ENCODE measurements at regions not wholly inside any gene's neighbourhood (a gene's known extent, or its start where the extent isn't known, plus 50 kb on each side); places are given as distances from the start of the nearest gene placed in this dataset.

GRCh38 chr15:97085731-97086130 lies 755.2 kb downstream of the NR2F2 start:
- CTCF ChIA-PET = no interaction called here
- in situ Hi-C loops (cut with MboI; ENCODE audit: low sequenced_read_pairs) = no loop called here

More at GRCh38 chr15:97085731-97086130, 755.2 kb downstream of the NR2F2 start:
- H2AFZ ChIP-seq (replicated peaks; ENCODE audit: low read length, poor library complexity) = no peak overlapping the region
- H3K18ac ChIP-seq (ENCODE audit: low read depth, low read length) = no peak overlapping the region
- POLR2A ChIA-PET (ENCODE audit: unreplicated experiment) = no interaction called here
- ATAC-seq (ENCODE audit: low read depth) (no peak), DNase-seq (no peak)
- no peaks in the 10 kb centered on the region for H3K79me1 ChIP-seq (ENCODE audit: low read depth in 1 of 2, low read length in 2 of 2)
- H3K14ac ChIP-seq (replicated peaks; ENCODE audit: low read depth, low read length) = no peak overlapping the region
- no peak overlapping the region for H2BK5ac ChIP-seq (ENCODE audit: low read depth, low read length, poor library complexity, severe bottlenecking)
- H3K9ac ChIP-seq (ENCODE audit: low read depth, low read length) = no peak overlapping the region
- dilution Hi-C loops (cut with HindIII; ENCODE audit: low sequenced_read_pairs, unreplicated experiment) (no loop called here), intact Hi-C loops (cut with micrococcal nuclease) (no loop called here)
- no peaks in the 10 kb centered on the region for H3K4me1 ChIP-seq (ENCODE audit: control insufficient read depth, insufficient read depth, low read length)
- no peak overlapping the region for H4K8ac ChIP-seq (ENCODE audit: low read depth in 2 of 2, low read length in 2 of 2)
- H2AK9ac ChIP-seq (replicated peaks; ENCODE audit: low read depth, low read length, poor library complexity) = no peak overlapping the region
- 72% methylated on average over 4 of the region's 13 CpGs; no CpG with 5 or more reads in 1 of the 2 experiments for WGBS, 2 experiments (ENCODE audit: extremely low coverage in 2 of 2, insufficient read length in 1 of 2)
- H2BK15ac ChIP-seq (ENCODE audit: low read depth, low read length) = no peak overlapping the region
- H3K9me1 ChIP-seq (ENCODE audit: insufficient read depth, low read length) = no peaks in the 10 kb centered on the region
- H2BK120ac ChIP-seq (ENCODE audit: low read depth, low read length) = no peak overlapping the region
- H2BK20ac ChIP-seq (ENCODE audit: low read depth, low read length) = no peak overlapping the region
- no peak overlapping the region for H3K27ac ChIP-seq (ENCODE audit: insufficient read depth, low read length)
- no peak overlapping the region for H4K91ac ChIP-seq (ENCODE audit: insufficient read depth, low read depth, low read length)
- peaks cover 20% of the 10 kb centered on the region for H3K9me3 ChIP-seq (ENCODE audit: control insufficient read depth, insufficient read depth, low read length)
- no peaks in the 10 kb centered on the region for H4K20me1 ChIP-seq (ENCODE audit: insufficient read depth, low read length)
- H3K4me2 ChIP-seq (ENCODE audit: low read depth, low read length) = no peak overlapping the region
- H3K56ac ChIP-seq (ENCODE audit: extremely low read depth, insufficient read depth, low read length) = no peak overlapping the region
- H3K27me3 ChIP-seq (ENCODE audit: control insufficient read depth, insufficient read depth, low read length) = no peaks in the 10 kb centered on the region
- no peaks in the 10 kb centered on the region for H3K36me3 ChIP-seq (ENCODE audit: control insufficient read depth, insufficient read depth, low read length)
- H3K23ac ChIP-seq (ENCODE audit: low read depth, low read length) = no peak overlapping the region
- no peak overlapping the region for H2AK5ac ChIP-seq (ENCODE audit: low read depth, low read length)
- H3K4me3 ChIP-seq (ENCODE audit: insufficient read depth, low read depth, low read length) = no peak overlapping the region
- no peak overlapping the region for H4K5ac ChIP-seq (ENCODE audit: low read depth, low read length)
- H3K4ac ChIP-seq (ENCODE audit: low read depth, low read length) = no peak overlapping the region
- no TSS peak for BruUV-seq (replicated peaks)
- TF ChIP-seq POLR2A (IDR thresholded peaks at IDR 0.05; ENCODE audit: low read depth, low read length) = no peak
- TF ChIP-seq CEBPB (IDR thresholded peaks at IDR 0.05; ENCODE audit: low read depth, low read length) = no peak
- TF ChIP-seq MXI1 (IDR thresholded peaks at IDR 0.05; ENCODE audit: borderline replicate concordance, low read depth, low read length) = no peak
- no peak for TF ChIP-seq CHD1 (IDR thresholded peaks at IDR 0.05; ENCODE audit: low read depth, low read length)
- no peak for TF ChIP-seq FOS (IDR thresholded peaks at IDR 0.05; ENCODE audit: low read depth, low read length)
- no peak for TF ChIP-seq NFE2L2 (IDR thresholded peaks at IDR 0.05; ENCODE audit: low read depth, low read length)
- no peak for TF ChIP-seq SMC3 (IDR thresholded peaks at IDR 0.05; ENCODE audit: low read depth, low read length)
- TF ChIP-seq MAFK (IDR thresholded peaks at IDR 0.05; ENCODE audit: low read depth, low read length) = no peak
- no peak for TF ChIP-seq RFX5 (IDR thresholded peaks at IDR 0.05; ENCODE audit: low read depth, low read length)
- TF ChIP-seq BHLHE40 (IDR thresholded peaks at IDR 0.05; ENCODE audit: low read depth, low read length) = no peak
- TF ChIP-seq ELK1 (IDR thresholded peaks at IDR 0.05; ENCODE audit: borderline replicate concordance, low read depth, low read length) = no peak
- no peak for TF ChIP-seq RCOR1 (IDR thresholded peaks at IDR 0.05; ENCODE audit: insufficient replicate concordance, low read length)

Data from IMR-90 (cell line).